ENCODE measurements at regions not wholly inside any gene's neighbourhood (a gene's known extent, or its start where the extent isn't known, plus 50 kb on each side); places are given as distances from the start of the nearest gene placed in this dataset.
"Not testable (repeated sequence)": the region's sequence is repeated elsewhere in the genome, so short reads cannot be mapped to it uniquely, and the experiment has no call there.

DNA sequence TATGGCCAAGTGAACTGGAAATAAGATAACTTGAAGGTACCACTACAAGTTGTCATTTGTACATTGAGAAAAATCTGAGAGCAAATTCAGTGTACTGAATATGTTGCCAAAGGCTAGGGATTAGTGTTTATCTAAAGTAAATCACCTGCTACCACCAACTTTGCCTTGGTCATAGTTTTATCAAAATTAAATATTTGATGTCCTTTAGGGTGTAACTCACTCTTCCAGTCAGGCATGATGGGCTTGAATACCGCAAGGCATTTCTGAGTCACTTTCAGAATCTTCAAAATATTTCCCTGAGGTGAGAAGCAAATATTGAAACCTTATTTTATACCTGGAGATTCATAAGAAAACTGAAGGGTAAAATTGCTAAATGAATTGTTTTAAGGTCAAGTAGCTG lies 1338.6 kb upstream of the ACO1 start:
- no peak overlapping the region for H2AFZ ChIP-seq (ENCODE audit: low read length)
- no peak overlapping the region for H3K4me2 ChIP-seq (ENCODE audit: low read length)
- H3F3A ChIP-seq (ENCODE audit: insufficient read depth, low read length) = no peaks in the 10 kb centered on the region
- H3K27ac ChIP-seq (ENCODE audit: low read depth, low read length, poor library complexity, severe bottlenecking) = no peak overlapping the region
- H3K9me2 ChIP-seq (ENCODE audit: low read depth, low read length) = no peaks in the 10 kb centered on the region
- no peak for TF ChIP-seq EZH2 (IDR thresholded peaks at IDR 0.05; ENCODE audit: borderline replicate concordance, low read length)
- TF ChIP-seq, protein P1, sequence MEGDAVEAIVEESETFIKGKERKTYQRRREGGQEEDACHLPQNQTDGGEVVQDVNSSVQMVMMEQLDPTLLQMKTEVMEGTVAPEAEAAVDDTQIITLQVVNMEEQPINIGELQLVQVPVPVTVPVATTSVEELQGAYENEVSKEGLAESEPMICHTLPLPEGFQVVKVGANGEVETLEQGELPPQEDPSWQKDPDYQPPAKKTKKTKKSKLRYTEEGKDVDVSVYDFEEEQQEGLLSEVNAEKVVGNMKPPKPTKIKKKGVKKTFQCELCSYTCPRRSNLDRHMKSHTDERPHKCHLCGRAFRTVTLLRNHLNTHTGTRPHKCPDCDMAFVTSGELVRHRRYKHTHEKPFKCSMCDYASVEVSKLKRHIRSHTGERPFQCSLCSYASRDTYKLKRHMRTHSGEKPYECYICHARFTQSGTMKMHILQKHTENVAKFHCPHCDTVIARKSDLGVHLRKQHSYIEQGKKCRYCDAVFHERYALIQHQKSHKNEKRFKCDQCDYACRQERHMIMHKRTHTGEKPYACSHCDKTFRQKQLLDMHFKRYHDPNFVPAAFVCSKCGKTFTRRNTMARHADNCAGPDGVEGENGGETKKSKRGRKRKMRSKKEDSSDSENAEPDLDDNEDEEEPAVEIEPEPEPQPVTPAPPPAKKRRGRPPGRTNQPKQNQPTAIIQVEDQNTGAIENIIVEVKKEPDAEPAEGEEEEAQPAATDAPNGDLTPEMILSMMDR (IDR thresholded peaks at IDR 0.05; ENCODE audit: low read length) = no peak
- no peaks in the 10 kb centered on the region for H3K9me3 ChIP-seq (ENCODE audit: low read length)
- no peaks in the 10 kb centered on the region for H3K27me3 ChIP-seq (ENCODE audit: insufficient read depth, low read length)
- H3K79me2 ChIP-seq (ENCODE audit: insufficient read depth, low read length) = no peaks in the 10 kb centered on the region
- H4K20me1 ChIP-seq (ENCODE audit: insufficient read depth, low read length) = no peaks in the 10 kb centered on the region
- no peaks in the 10 kb centered on the region for H3K4me1 ChIP-seq (ENCODE audit: insufficient read depth, low read length, severe bottlenecking)
- H3K4me3 ChIP-seq (ENCODE audit: low read depth, low read length, poor library complexity, severe bottlenecking) = no peak overlapping the region
- H3K9ac ChIP-seq (ENCODE audit: low read length) = no peak overlapping the region
- H3K36me3 ChIP-seq (ENCODE audit: insufficient read depth, low read length) = no peaks in the 10 kb centered on the region

DNA sequence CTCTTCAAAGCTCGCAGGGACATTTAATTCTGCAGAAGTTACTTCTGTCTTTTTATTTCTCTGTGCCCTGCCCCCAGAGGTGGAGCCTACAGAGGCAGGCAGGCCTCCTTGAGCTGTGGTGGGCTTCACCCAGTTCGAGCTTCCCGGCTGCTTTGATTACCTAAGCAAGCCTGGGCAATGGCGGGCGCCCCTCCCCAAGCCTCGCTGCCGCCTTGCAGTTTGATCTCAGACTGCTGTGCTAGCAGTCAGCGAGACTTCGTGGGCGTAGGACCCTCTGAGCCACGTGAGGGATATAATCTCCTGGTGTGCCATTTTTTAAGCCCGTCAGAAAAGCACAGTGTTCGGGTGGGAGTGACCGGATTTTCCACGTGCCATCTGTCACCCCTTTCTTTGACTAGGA lies 1322.9 kb upstream of the ACO1 start:
- H3K9me3 ChIP-seq (ENCODE audit: low read length); H2AFZ ChIP-seq (ENCODE audit: low read length); H3F3A ChIP-seq (ENCODE audit: insufficient read depth, low read length); H3K27ac ChIP-seq (ENCODE audit: low read depth, low read length, poor library complexity, severe bottlenecking); H3K27me3 ChIP-seq (ENCODE audit: insufficient read depth, low read length); H3K79me2 ChIP-seq (ENCODE audit: insufficient read depth, low read length); H3K4me3 ChIP-seq (ENCODE audit: low read depth, low read length, poor library complexity, severe bottlenecking); H3K36me3 ChIP-seq (ENCODE audit: insufficient read depth, low read length); H4K20me1 ChIP-seq (ENCODE audit: insufficient read depth, low read length); H3K9me2 ChIP-seq (ENCODE audit: low read depth, low read length); H3K9ac ChIP-seq (ENCODE audit: low read length); H3K4me2 ChIP-seq (ENCODE audit: low read length); H3K4me1 ChIP-seq (ENCODE audit: insufficient read depth, low read length, severe bottlenecking): not testable (repeated sequence)

DNA sequence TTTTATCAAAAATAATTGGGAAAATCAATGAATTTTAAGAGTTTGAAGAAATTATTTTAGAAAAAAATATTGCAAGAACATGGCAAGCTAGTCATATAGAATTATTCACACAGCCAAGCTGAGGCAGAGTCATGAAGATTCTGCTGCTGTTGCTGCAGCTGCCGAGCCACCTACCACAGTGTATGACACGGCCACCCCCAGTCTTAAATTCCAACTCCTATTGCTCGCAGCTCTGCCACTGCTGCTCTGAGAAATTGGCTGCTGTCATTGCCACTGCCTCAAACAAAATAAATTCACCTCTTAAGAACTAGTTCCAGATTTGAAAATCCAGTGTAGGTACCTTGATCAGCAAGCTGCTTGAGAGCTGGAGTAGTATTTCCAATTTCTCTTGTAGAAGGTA lies 1318.8 kb upstream of the ACO1 start:
- no peak overlapping the region for H3K4me3 ChIP-seq (ENCODE audit: low read depth, low read length, poor library complexity, severe bottlenecking)
- no peaks in the 10 kb centered on the region for H3K9me2 ChIP-seq (ENCODE audit: low read depth, low read length)
- H3K9me3 ChIP-seq (ENCODE audit: low read length) = no peaks in the 10 kb centered on the region
- no peaks in the 10 kb centered on the region for H4K20me1 ChIP-seq (ENCODE audit: insufficient read depth, low read length)
- no peak overlapping the region for H3K9ac ChIP-seq (ENCODE audit: low read length)
- H3K27me3 ChIP-seq (ENCODE audit: insufficient read depth, low read length) = no peaks in the 10 kb centered on the region
- TF ChIP-seq, protein P1 (IDR thresholded peaks at IDR 0.05; ENCODE audit: low read length) = no peak
- TF ChIP-seq EZH2 (IDR thresholded peaks at IDR 0.05; ENCODE audit: borderline replicate concordance, low read length) = no peak
- H3K27ac ChIP-seq (ENCODE audit: low read depth, low read length, poor library complexity, severe bottlenecking) = no peak overlapping the region
- H2AFZ ChIP-seq (ENCODE audit: low read length) = no peak overlapping the region
- no peaks in the 10 kb centered on the region for H3K36me3 ChIP-seq (ENCODE audit: insufficient read depth, low read length)
- no peaks in the 10 kb centered on the region for H3F3A ChIP-seq (ENCODE audit: insufficient read depth, low read length)
- H3K4me1 ChIP-seq (ENCODE audit: insufficient read depth, low read length, severe bottlenecking) = no peaks in the 10 kb centered on the region
- H3K4me2 ChIP-seq (ENCODE audit: low read length) = no peak overlapping the region
- no peaks in the 10 kb centered on the region for H3K79me2 ChIP-seq (ENCODE audit: insufficient read depth, low read length)

DNA sequence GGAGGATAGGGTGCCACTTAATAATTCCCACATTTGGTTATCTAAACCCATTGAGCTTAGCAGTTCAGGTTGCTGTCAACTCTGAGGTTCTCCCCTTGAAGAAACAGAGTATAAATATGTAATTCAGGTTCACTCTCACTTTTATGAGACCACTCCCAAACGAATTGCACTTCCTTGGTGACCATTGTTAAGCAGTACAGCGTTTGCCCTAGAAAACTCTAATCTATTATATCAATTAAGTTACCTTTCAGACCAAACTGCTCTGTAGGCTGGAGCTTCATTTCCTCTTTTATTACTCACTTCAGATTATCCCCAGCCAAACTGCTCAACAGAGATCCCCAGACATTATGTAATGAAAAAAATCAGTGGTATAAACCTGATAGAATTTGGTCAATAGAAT lies 1317.0 kb upstream of the ACO1 start:
- Histone ChIP-seq H3K27ac (ENCODE audit: low read depth, low read length, poor library complexity, severe bottlenecking) (no peak overlapping the region), H3K4me2 (ENCODE audit: low read length) (no peak overlapping the region), H3K9me2 (ENCODE audit: low read depth, low read length) (no peaks in the 10 kb centered on the region), H3K4me3 (ENCODE audit: low read depth, low read length, poor library complexity, severe bottlenecking) (no peak overlapping the region), H3F3A (ENCODE audit: insufficient read depth, low read length) (no peaks in the 10 kb centered on the region), H3K9me3 (ENCODE audit: low read length) (no peaks in the 10 kb centered on the region), H3K36me3 (ENCODE audit: insufficient read depth, low read length) (no peaks in the 10 kb centered on the region), H3K79me2 (ENCODE audit: insufficient read depth, low read length) (no peaks in the 10 kb centered on the region), H3K4me1 (ENCODE audit: insufficient read depth, low read length, severe bottlenecking) (no peaks in the 10 kb centered on the region), H2AFZ (ENCODE audit: low read length) (no peak overlapping the region), H4K20me1 (ENCODE audit: insufficient read depth, low read length) (no peaks in the 10 kb centered on the region), H3K27me3 (ENCODE audit: insufficient read depth, low read length) (no peaks in the 10 kb centered on the region), H3K9ac (ENCODE audit: low read length) (no peak overlapping the region)
- TF ChIP-seq EZH2 (IDR thresholded peaks at IDR 0.05; ENCODE audit: borderline replicate concordance, low read length) = no peak
- TF ChIP-seq, protein P1 (IDR thresholded peaks at IDR 0.05; ENCODE audit: low read length) = no peak
